Neural cell (in vitro differentiated cells): ENCODE measurements at regions not wholly inside any gene's neighbourhood (a gene's known extent, or its start where the extent isn't known, plus 50 kb on each side); places are given as distances from the start of the nearest gene placed in this dataset.

Source experiments
- H2AFZ ChIP-seq: fragments of 200-600, 300-800 bp; sonication (generic), shearing (Covaris generic); 2 replicates; pipeline ENCODE4 v1.6.0; 2014; ENCODE audit warnings: low read depth, mild to moderate bottlenecking, antibody characterized with exemption, low read length, moderate library complexity
- H3F3A ChIP-seq: fragments of 200-600 bp; shearing (Covaris generic); 2 replicates; pipeline ENCODE4 v1.6.1; 2016; ENCODE audit warnings: mild to moderate bottlenecking, moderate library complexity, mixed read lengths, antibody characterized with exemption, low read length; ENCODE audit not compliant: insufficient read depth, poor library complexity, severe bottlenecking
- H3K27ac ChIP-seq: fragments of 200-600, 300-800 bp; sonication (generic), shearing (Covaris generic); 2 replicates; pipeline ENCODE4 v1.5.1; 2014; ENCODE audit warnings: mild to moderate bottlenecking, low read length, moderate library complexity
- H3K27me3 ChIP-seq: fragments of 300-800, 200-600 bp; sonication (generic), shearing (Covaris generic); 2 replicates; pipeline ENCODE4 v1.6.0; 2014; ENCODE audit warnings: mild to moderate bottlenecking, low read depth, low read length, moderate library complexity; ENCODE audit not compliant: insufficient read depth
- H3K36me3 ChIP-seq: fragments of 300-800, 200-600 bp; sonication (generic), shearing (Covaris generic); 2 replicates; pipeline ENCODE4 v1.5.1; 2014; ENCODE audit warnings: mild to moderate bottlenecking, antibody characterized with exemption, low read length, moderate library complexity; ENCODE audit not compliant: insufficient read depth
- H3K4me2 ChIP-seq: fragments of 300-800, 200-600 bp; sonication (generic), shearing (Covaris generic); 2 replicates; pipeline ENCODE4 v1.6.0; 2014; ENCODE audit warnings: mild to moderate bottlenecking, low read length
- H3K4me3 ChIP-seq: fragments of 300-800, 200-600 bp; sonication (generic), shearing (Covaris generic); 2 replicates; pipeline ENCODE4 v1.5.1; 2014; ENCODE audit warnings: mild to moderate bottlenecking, low read length, moderate library complexity
- H3K79me2 ChIP-seq: fragments of 200-600 bp; shearing (Covaris generic); replicated peaks from 2 replicates; pipeline ENCODE4 v1.6.0; 2014; ENCODE audit warnings: mild to moderate bottlenecking, low read length, moderate library complexity; ENCODE audit not compliant: insufficient read depth
- H3K9ac ChIP-seq: fragments of 300-800, 200-600 bp; sonication (generic), shearing (Covaris generic); 2 replicates; pipeline ENCODE4 v1.6.1; 2016; ENCODE audit warnings: mild to moderate bottlenecking, low read length, mixed read lengths
- H3K9me2 ChIP-seq: fragments of 200-600 bp; shearing (Covaris generic); 2 replicates; pipeline ENCODE4 v1.6.1; 2016; ENCODE audit warnings: mild to moderate bottlenecking, low read length, mixed read lengths; ENCODE audit not compliant: insufficient read depth
- H3K9me3 ChIP-seq: fragments of 200-600, 300-800 bp; sonication (generic), shearing (Covaris generic); 2 replicates; pipeline ENCODE4 v1.6.1; 2016; ENCODE audit warnings: mild to moderate bottlenecking, mixed run types, low read length, moderate library complexity, mixed read lengths
- H4K20me1 ChIP-seq: fragments of 200-600 bp; shearing (Covaris generic); 2 replicates; pipeline ENCODE4 v1.6.1; 2016; ENCODE audit warnings: mild to moderate bottlenecking, mixed run types; ENCODE audit not compliant: insufficient read depth
- EP300 ChIP-seq: fragments of 450-650 bp; conservative IDR thresholded peaks from 2 replicates; pipeline ENCODE4 v1.6.1; 2014; ENCODE audit warnings: antibody characterized with exemption, mild to moderate bottlenecking, moderate library complexity; ENCODE audit not compliant: poor library complexity, severe bottlenecking
- EZH2 ChIP-seq: fragments of 200-600, 300-800 bp; shearing (Covaris generic), sonication (generic); IDR thresholded peaks from 2 replicates; pipeline ENCODE4 v1.6.1; 2014; ENCODE audit warnings: antibody characterized with exemption, low read length, borderline replicate concordance, mild to moderate bottlenecking; ENCODE audit not compliant: insufficient read depth, poor library complexity, severe bottlenecking
- MXI1 ChIP-seq: fragments of 450-650 bp; conservative IDR thresholded peaks from 2 replicates; pipeline ENCODE4 v1.6.1; 2014; ENCODE audit warnings: antibody characterized with exemption, mild to moderate bottlenecking; ENCODE audit not compliant: poor library complexity, severe bottlenecking
- POLR2AphosphoS5 ChIP-seq: IDR thresholded peaks from 2 replicates; pipeline ENCODE4 v1.6.1; 2012
- RAD21 ChIP-seq: fragments of 450-650 bp; conservative IDR thresholded peaks from 2 replicates; pipeline ENCODE4 v1.6.1; 2014; ENCODE audit warnings: antibody characterized with exemption, mild to moderate bottlenecking, moderate library complexity
- SMC3 ChIP-seq: fragments of 450-650 bp; conservative IDR thresholded peaks from 2 replicates; pipeline ENCODE4 v1.6.1; 2014; ENCODE audit warnings: antibody characterized with exemption, mild to moderate bottlenecking, moderate library complexity; ENCODE audit not compliant: poor library complexity
- TAF1 ChIP-seq: IDR thresholded peaks from 2 replicates; pipeline ENCODE4 v1.6.1; 2012; ENCODE audit warnings: low read depth
- TF ChIP-seq, protein P1 (sequence below): IDR thresholded peaks from 2 replicates; pipeline ENCODE4 v1.6.1; 2012; ENCODE audit warnings: borderline replicate concordance
- TF ChIP-seq, protein P2 (sequence below): fragments of 450-650 bp; IDR thresholded peaks from 2 replicates; pipeline ENCODE4 v1.5.1; 2014; ENCODE audit warnings: antibody characterized with exemption, mild to moderate bottlenecking, moderate library complexity; ENCODE audit not compliant: poor library complexity, severe bottlenecking

- no peaks in the 10 kb centered on the region for H4K20me1 ChIP-seq
- no peaks in the 10 kb centered on the region for H3K79me2 ChIP-seq
Measured at GRCh38 chr16:48959204-48959603, 322.4 kb downstream of the CBLN1 start.

GRCh38 chr16:48958681-48959080 lies 323.0 kb downstream of the CBLN1 start:
- Histone ChIP-seq H3K9me3 (no peaks in the 10 kb centered on the region), H3F3A (no peaks in the 10 kb centered on the region), H3K27ac (no peak overlapping the region), H3K36me3 (no peaks in the 10 kb centered on the region), H3K9ac (no peak overlapping the region), H4K20me1 (no peaks in the 10 kb centered on the region), H3K4me3 (no peak overlapping the region), H2AFZ (no peak overlapping the region), H3K27me3 (no peaks in the 10 kb centered on the region), H3K9me2 (no peaks in the 10 kb centered on the region), H3K4me2 (no peak overlapping the region), H3K79me2 (no peaks in the 10 kb centered on the region)
- no peak for TF ChIP-seq POLR2AphosphoS5
- no peak for TF ChIP-seq SMC3

More at GRCh38 chr16:48959204-48959603, 322.4 kb downstream of the CBLN1 start:
- no peak overlapping the region for H2AFZ ChIP-seq
- H3K27me3 ChIP-seq, result no peaks in the 10 kb centered on the region
- no peaks in the 10 kb centered on the region for H3K36me3 ChIP-seq
- no peak for TF ChIP-seq MXI1
- TF ChIP-seq, protein P1, sequence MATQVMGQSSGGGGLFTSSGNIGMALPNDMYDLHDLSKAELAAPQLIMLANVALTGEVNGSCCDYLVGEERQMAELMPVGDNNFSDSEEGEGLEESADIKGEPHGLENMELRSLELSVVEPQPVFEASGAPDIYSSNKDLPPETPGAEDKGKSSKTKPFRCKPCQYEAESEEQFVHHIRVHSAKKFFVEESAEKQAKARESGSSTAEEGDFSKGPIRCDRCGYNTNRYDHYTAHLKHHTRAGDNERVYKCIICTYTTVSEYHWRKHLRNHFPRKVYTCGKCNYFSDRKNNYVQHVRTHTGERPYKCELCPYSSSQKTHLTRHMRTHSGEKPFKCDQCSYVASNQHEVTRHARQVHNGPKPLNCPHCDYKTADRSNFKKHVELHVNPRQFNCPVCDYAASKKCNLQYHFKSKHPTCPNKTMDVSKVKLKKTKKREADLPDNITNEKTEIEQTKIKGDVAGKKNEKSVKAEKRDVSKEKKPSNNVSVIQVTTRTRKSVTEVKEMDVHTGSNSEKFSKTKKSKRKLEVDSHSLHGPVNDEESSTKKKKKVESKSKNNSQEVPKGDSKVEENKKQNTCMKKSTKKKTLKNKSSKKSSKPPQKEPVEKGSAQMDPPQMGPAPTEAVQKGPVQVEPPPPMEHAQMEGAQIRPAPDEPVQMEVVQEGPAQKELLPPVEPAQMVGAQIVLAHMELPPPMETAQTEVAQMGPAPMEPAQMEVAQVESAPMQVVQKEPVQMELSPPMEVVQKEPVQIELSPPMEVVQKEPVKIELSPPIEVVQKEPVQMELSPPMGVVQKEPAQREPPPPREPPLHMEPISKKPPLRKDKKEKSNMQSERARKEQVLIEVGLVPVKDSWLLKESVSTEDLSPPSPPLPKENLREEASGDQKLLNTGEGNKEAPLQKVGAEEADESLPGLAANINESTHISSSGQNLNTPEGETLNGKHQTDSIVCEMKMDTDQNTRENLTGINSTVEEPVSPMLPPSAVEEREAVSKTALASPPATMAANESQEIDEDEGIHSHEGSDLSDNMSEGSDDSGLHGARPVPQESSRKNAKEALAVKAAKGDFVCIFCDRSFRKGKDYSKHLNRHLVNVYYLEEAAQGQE, result no peak
- no peak for TF ChIP-seq POLR2AphosphoS5
- TF ChIP-seq, protein P2, sequence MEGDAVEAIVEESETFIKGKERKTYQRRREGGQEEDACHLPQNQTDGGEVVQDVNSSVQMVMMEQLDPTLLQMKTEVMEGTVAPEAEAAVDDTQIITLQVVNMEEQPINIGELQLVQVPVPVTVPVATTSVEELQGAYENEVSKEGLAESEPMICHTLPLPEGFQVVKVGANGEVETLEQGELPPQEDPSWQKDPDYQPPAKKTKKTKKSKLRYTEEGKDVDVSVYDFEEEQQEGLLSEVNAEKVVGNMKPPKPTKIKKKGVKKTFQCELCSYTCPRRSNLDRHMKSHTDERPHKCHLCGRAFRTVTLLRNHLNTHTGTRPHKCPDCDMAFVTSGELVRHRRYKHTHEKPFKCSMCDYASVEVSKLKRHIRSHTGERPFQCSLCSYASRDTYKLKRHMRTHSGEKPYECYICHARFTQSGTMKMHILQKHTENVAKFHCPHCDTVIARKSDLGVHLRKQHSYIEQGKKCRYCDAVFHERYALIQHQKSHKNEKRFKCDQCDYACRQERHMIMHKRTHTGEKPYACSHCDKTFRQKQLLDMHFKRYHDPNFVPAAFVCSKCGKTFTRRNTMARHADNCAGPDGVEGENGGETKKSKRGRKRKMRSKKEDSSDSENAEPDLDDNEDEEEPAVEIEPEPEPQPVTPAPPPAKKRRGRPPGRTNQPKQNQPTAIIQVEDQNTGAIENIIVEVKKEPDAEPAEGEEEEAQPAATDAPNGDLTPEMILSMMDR, result no peak
- no peak for TF ChIP-seq SMC3
- TF ChIP-seq RAD21, result no peak
- TF ChIP-seq TAF1, result no peak
- no peak for TF ChIP-seq EZH2
- TF ChIP-seq EP300, result no peak
- H3K27ac ChIP-seq, result no peak overlapping the region
- no peaks in the 10 kb centered on the region for H3F3A ChIP-seq
- no peak overlapping the region for H3K4me2 ChIP-seq
- H3K9me3 ChIP-seq, result no peaks in the 10 kb centered on the region
- H3K4me3 ChIP-seq, result no peak overlapping the region
- H3K9ac ChIP-seq, result no peak overlapping the region
- no peaks in the 10 kb centered on the region for H3K9me2 ChIP-seq

DNA sequence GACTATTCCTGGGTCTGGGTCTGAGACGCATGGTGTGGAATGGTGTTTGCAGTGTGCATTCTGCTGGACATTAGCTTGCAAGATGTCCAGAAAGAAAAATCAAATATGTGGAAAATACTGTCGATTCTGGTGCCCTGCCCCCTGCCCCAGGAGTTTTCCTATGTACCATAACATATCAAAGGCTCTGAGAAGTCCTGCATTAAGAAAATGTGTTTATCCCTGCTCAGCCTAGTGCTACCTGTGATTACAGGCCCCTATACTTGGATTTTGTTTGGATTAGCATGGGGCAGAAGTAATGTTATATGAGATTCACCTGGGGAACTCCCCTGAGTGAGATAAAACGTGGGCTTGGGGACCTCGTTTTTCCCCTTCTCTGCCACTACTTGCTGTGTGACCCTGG lies 325.0 kb downstream of the CBLN1 start:
- H3K9ac ChIP-seq, result no peak overlapping the region
- TF ChIP-seq MXI1 (no peak), RAD21 (no peak)
- H3K4me2 ChIP-seq, result no peak overlapping the region
- no peak overlapping the region for H2AFZ ChIP-seq
- H3K36me3 ChIP-seq, result no peaks in the 10 kb centered on the region
- no peaks in the 10 kb centered on the region for H4K20me1 ChIP-seq
- H3K27me3 ChIP-seq, result no peaks in the 10 kb centered on the region
- H3F3A ChIP-seq, result no peaks in the 10 kb centered on the region
- H3K79me2 ChIP-seq, result no peaks in the 10 kb centered on the region
- no peak overlapping the region for H3K4me3 ChIP-seq
- H3K27ac ChIP-seq, result no peak overlapping the region
- no peaks in the 10 kb centered on the region for H3K9me2 ChIP-seq
- H3K9me3 ChIP-seq, result no peaks in the 10 kb centered on the region
